ENCODE measurements at regions not wholly inside any gene's neighbourhood (a gene's known extent, or its start where the extent isn't known, plus 50 kb on each side); places are given as distances from the start of the nearest gene placed in this dataset.
A peak's percentile ranks its signal among the peaks of the same experiment; 100 is the strongest.
"Not testable (repeated sequence)": the region's sequence is repeated elsewhere in the genome, so short reads cannot be mapped to it uniquely, and the experiment has no call there.

DNA sequence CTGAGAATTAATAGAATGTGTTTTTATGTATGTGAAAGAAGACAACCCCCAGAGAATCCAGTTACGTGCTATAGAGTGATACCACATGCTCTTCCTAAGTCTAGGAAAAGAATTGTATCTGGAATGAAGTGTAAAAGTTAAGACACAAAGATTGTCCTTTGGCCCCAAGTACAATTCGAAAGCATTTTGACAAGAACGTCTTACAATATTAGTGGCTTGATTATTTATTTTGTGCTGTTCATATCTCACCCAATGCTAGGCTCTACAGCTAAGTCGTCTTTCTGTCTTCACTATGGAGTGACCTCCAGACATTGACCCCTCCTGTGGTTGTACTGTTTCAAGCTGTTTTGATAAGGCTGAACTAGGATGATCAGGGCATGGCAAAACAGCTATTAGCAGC lies 345.7 kb upstream of the C2CD4B start:
- Histone ChIP-seq H3K36me3 (ENCODE audit: control insufficient read depth, insufficient read depth, low read length) (no peaks in the 10 kb centered on the region), H3K79me2 (no peaks in the 10 kb centered on the region), H3K9ac (no peak overlapping the region), H3K27me3 (ENCODE audit: control insufficient read depth, insufficient read depth, low read length) (no peaks in the 10 kb centered on the region), H3K27ac (no peak overlapping the region), H3K4me3 (ENCODE audit: low read depth, low read length) (peak overlapping the region; percentile 25), H3K4me2 (ENCODE audit: low read length) (peak overlapping the region; percentile 50), H2AFZ (no peak overlapping the region), H3K4me1 (no peaks in the 10 kb centered on the region), H3K9me3 (ENCODE audit: control insufficient read depth, low read length) (no peaks in the 10 kb centered on the region)
- TF ChIP-seq, protein P1, sequence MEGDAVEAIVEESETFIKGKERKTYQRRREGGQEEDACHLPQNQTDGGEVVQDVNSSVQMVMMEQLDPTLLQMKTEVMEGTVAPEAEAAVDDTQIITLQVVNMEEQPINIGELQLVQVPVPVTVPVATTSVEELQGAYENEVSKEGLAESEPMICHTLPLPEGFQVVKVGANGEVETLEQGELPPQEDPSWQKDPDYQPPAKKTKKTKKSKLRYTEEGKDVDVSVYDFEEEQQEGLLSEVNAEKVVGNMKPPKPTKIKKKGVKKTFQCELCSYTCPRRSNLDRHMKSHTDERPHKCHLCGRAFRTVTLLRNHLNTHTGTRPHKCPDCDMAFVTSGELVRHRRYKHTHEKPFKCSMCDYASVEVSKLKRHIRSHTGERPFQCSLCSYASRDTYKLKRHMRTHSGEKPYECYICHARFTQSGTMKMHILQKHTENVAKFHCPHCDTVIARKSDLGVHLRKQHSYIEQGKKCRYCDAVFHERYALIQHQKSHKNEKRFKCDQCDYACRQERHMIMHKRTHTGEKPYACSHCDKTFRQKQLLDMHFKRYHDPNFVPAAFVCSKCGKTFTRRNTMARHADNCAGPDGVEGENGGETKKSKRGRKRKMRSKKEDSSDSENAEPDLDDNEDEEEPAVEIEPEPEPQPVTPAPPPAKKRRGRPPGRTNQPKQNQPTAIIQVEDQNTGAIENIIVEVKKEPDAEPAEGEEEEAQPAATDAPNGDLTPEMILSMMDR (IDR thresholded peaks at IDR 0.05): no peak

DNA sequence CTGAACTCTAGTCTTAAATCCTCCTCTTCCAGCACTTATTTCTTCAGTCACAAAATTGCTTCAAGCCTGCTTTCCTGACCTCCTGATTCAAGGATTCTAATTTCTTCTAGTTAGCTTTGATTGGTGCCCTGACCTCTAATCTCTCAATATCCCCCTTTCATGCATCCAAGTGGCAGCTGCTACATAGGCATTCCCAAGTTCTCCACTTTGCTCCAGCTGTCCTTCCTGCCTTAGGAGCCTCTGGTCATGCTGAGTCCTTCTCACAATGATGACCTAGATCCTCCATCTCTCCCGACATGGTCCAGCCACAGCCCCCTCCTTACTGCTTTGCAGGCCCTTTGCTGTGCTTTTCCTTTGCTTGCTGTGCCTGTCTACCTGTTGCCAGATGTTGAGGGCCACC lies 347.8 kb upstream of the C2CD4B start:
- Histone ChIP-seq H3K36me3 (ENCODE audit: control insufficient read depth, insufficient read depth, low read length) (no peaks in the 10 kb centered on the region), H3K79me2 (no peaks in the 10 kb centered on the region), H3K9ac (no peak overlapping the region), H3K27ac (no peak overlapping the region), H2AFZ (no peak overlapping the region), H3K4me1 (no peaks in the 10 kb centered on the region), H3K9me3 (ENCODE audit: control insufficient read depth, low read length) (no peaks in the 10 kb centered on the region), H3K27me3 (ENCODE audit: control insufficient read depth, insufficient read depth, low read length) (no peaks in the 10 kb centered on the region), H3K4me2 (ENCODE audit: low read length) (no peak overlapping the region), H3K4me3 (ENCODE audit: low read depth, low read length) (no peak overlapping the region)
- TF ChIP-seq, protein P1 (IDR thresholded peaks at IDR 0.05): no peak

DNA sequence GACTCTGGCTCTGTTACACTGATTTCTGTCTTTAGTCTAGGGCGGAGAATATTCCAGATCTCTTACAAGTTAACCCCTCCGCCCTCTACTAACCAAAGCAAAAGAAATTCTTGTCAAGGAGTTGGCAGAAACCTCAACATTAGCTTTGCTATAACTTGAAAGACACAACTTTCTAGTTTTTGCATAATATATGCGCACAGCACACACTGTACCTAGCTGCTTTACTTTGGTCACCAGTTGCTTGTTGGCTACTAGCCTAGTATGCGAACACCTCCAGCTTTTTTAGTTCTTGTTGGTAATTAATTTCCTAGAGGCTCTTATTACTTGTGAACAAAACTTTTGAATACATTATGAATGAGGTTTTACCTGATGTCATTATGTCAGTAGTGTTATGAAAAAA lies 348.8 kb upstream of the C2CD4B start:
- Histone ChIP-seq H2AFZ (no peak overlapping the region), H3K36me3 (ENCODE audit: control insufficient read depth, insufficient read depth, low read length) (no peaks in the 10 kb centered on the region), H3K4me1 (no peaks in the 10 kb centered on the region), H3K9me3 (ENCODE audit: control insufficient read depth, low read length) (no peaks in the 10 kb centered on the region), H3K4me3 (ENCODE audit: low read depth, low read length) (no peak overlapping the region), H3K27me3 (ENCODE audit: control insufficient read depth, insufficient read depth, low read length) (no peaks in the 10 kb centered on the region), H3K4me2 (ENCODE audit: low read length) (no peak overlapping the region), H3K9ac (no peak overlapping the region), H3K79me2 (no peaks in the 10 kb centered on the region), H3K27ac (no peak overlapping the region)
- TF ChIP-seq, protein P1 (IDR thresholded peaks at IDR 0.05): no peak

DNA sequence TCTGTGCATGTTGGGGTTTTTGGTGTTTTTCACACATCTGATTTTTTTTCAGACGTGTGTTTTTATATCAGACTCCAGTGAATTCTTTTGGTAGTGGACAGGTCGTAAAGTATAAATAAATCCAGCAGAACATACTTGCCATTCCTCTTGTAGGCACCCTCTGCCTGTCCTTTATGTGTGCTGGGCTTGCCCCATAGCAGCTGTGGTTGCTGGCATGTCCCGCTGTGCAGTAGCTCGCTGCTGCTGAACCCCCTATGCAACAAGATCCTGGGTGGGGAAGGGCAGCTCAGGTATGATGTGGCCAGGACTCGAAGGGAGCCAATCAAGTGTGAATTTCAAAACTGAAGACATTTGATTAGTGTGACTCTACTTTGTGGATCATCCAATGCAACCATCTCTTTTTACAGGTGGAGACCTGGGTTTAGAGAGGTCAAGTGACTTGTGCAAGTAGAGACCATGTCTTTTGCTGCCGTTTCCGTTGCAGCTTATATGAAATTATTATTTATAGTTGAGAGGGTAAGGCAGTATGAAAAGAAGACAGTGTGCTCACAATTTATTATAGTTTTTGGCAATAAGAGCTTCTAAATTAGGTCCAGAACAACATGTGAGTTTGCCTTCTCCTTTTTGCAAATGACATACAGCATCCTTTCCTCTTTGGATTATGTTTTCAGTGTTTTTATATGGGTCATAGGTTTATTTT lies 350.8 kb upstream of the C2CD4B start:
- Histone ChIP-seq H3K36me3 (ENCODE audit: control insufficient read depth, insufficient read depth, low read length) (no peaks in the 10 kb centered on the region), H3K27ac (no peak overlapping the region), H3K79me2 (no peaks in the 10 kb centered on the region), H3K27me3 (ENCODE audit: control insufficient read depth, insufficient read depth, low read length) (no peaks in the 10 kb centered on the region), H2AFZ (no peak overlapping the region), H3K4me3 (ENCODE audit: low read depth, low read length) (no peak overlapping the region), H3K9me3 (ENCODE audit: control insufficient read depth, low read length) (no peaks in the 10 kb centered on the region), H3K4me2 (ENCODE audit: low read length) (no peak overlapping the region), H3K9ac (no peak overlapping the region), H3K4me1 (no peaks in the 10 kb centered on the region)
- TF ChIP-seq, protein P1 (IDR thresholded peaks at IDR 0.05): no peak

DNA sequence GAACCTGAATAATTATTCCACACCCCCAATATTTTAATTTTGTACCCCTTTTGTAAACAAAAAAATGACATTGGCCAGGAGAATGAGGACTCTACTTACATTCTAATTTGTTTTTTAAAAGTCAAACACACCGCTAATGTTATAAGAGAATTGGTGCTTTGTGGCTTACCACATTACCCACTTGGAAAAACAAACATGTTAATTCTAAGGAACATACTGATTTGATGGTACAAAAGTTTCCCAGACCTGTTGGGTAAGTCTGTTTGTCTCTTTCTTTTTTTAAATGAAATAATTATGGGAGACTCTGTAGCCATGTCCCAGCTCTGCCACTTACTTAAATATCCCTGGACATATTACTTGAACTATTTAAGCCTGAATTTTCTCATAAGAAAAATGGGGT lies 352.5 kb upstream of the C2CD4B start:
- Histone ChIP-seq H3K9ac (no peak overlapping the region), H2AFZ (no peak overlapping the region), H3K4me3 (ENCODE audit: low read depth, low read length) (no peak overlapping the region), H3K36me3 (ENCODE audit: control insufficient read depth, insufficient read depth, low read length) (no peaks in the 10 kb centered on the region), H3K4me1 (no peaks in the 10 kb centered on the region), H3K27me3 (ENCODE audit: control insufficient read depth, insufficient read depth, low read length) (no peaks in the 10 kb centered on the region), H3K79me2 (no peaks in the 10 kb centered on the region), H3K4me2 (ENCODE audit: low read length) (no peak overlapping the region), H3K9me3 (ENCODE audit: control insufficient read depth, low read length) (no peaks in the 10 kb centered on the region), H3K27ac (no peak overlapping the region)
- TF ChIP-seq, protein P1 (IDR thresholded peaks at IDR 0.05): no peak

DNA sequence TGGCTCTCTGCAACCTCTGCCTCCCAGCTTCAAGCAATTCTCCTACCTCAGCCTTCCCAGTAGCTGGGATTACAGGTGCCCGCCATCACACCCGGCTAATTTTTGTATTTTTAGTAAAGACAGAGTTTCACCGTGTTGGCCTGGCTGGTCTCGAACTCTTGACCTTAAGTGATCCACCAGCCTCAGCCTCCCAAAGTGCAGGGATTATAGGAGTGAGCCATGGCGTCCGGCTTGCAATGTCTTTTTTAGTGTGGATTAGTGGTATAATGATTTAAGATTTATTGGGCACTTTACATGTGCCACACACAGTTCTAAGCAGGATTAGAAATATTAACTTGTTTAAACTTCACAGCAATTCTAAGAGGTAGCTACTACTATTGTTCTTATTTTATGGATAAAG lies 353.6 kb upstream of the C2CD4B start:
- H3K4me3 ChIP-seq (ENCODE audit: low read depth, low read length); H3K27me3 ChIP-seq (ENCODE audit: control insufficient read depth, insufficient read depth, low read length); H3K4me1 ChIP-seq; H3K4me2 ChIP-seq (ENCODE audit: low read length); H3K9me3 ChIP-seq (ENCODE audit: control insufficient read depth, low read length); H2AFZ ChIP-seq; H3K9ac ChIP-seq; H3K36me3 ChIP-seq (ENCODE audit: control insufficient read depth, insufficient read depth, low read length); H3K79me2 ChIP-seq; H3K27ac ChIP-seq: not testable (repeated sequence)
